ENCODE measurements at regions not wholly inside any gene's neighbourhood (a gene's known extent, or its start where the extent isn't known, plus 50 kb on each side); places are given as distances from the start of the nearest gene placed in this dataset.

- peaks cover 8% of the 10 kb centered on the region; the same call in 1 of the 2 replicates for H3K9me3 ChIP-seq (ENCODE audit: insufficient read depth, low read depth, low read length)
- H3K4me1 ChIP-seq (ENCODE audit: insufficient read depth, low read length, poor library complexity, severe bottlenecking), result no peaks in the 10 kb centered on the region
- no peaks in the 10 kb centered on the region for H3K9me2 ChIP-seq (replicated peaks; ENCODE audit: low read depth, low read length)
- no peaks in the 10 kb centered on the region for H3F3A ChIP-seq (ENCODE audit: low read depth)
- no peak overlapping the region for H3K9ac ChIP-seq (ENCODE audit: low read depth, low read length, poor library complexity, severe bottlenecking)
- H3K4me3 ChIP-seq (ENCODE audit: low read length, poor library complexity, severe bottlenecking), result no peak overlapping the region
- H4K20me1 ChIP-seq (ENCODE audit: insufficient read depth, low read length, poor library complexity, severe bottlenecking), result no peaks in the 10 kb centered on the region
- H3K36me3 ChIP-seq (ENCODE audit: insufficient read depth, low read length), result no peaks in the 10 kb centered on the region
- H2AFZ ChIP-seq (ENCODE audit: low read length), result no peak overlapping the region
- no peaks in the 10 kb centered on the region for H3K27me3 ChIP-seq (ENCODE audit: insufficient read depth, low read length, poor library complexity, severe bottlenecking)
- TF ChIP-seq EZH2phosphoT487 (IDR thresholded peaks at IDR 0.05; ENCODE audit: borderline replicate concordance) (no peak), CTCF (conservative IDR thresholded peaks at IDR 0.05; ENCODE audit: low read length) (no peak)
- H3K79me2 ChIP-seq (ENCODE audit: insufficient read depth, low read length), result no peaks in the 10 kb centered on the region
- no peak overlapping the region for H3K4me2 ChIP-seq (ENCODE audit: low read depth, low read length, poor library complexity, severe bottlenecking)
Observed at GRCh38 chr15:81981908-81982307, 63.9 kb downstream of the MEX3B start.

DNA sequence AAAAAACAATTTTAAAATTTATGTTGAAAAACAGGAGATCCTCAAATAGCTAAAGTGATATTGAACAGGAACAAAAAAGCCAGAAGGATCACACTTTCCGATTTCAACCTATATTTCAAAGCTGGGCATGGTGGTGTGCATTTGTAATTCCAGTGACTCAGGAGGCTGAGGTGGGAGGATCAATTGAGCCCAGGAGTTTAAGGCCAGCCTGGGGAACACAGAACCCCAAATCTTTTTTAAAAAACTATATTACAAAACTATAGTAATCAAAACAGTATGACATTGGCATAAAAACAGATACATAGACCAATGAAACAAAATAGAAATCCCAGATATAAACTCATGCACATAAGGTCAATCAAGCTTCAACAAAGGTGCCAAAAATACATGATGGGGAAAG is 68.4 kb downstream of the MEX3B start:
- H3K9me3 ChIP-seq (ENCODE audit: insufficient read depth, low read depth, low read length), result peaks cover 8% of the 10 kb centered on the region; the same call in 1 of the 2 replicates
- TF ChIP-seq CTCF (conservative IDR thresholded peaks at IDR 0.05; ENCODE audit: low read length) (no peak), EZH2phosphoT487 (IDR thresholded peaks at IDR 0.05; ENCODE audit: borderline replicate concordance) (no peak)
- H3K9me2 ChIP-seq (replicated peaks; ENCODE audit: low read depth, low read length), result no peaks in the 10 kb centered on the region
- no peaks in the 10 kb centered on the region for H4K20me1 ChIP-seq (ENCODE audit: insufficient read depth, low read length, poor library complexity, severe bottlenecking)
- H3K4me2 ChIP-seq (ENCODE audit: low read depth, low read length, poor library complexity, severe bottlenecking), result no peak overlapping the region
- no peak overlapping the region for H3K4me3 ChIP-seq (ENCODE audit: low read length, poor library complexity, severe bottlenecking)
- H3K79me2 ChIP-seq (ENCODE audit: insufficient read depth, low read length), result no peaks in the 10 kb centered on the region
- no peak overlapping the region for H3K9ac ChIP-seq (ENCODE audit: low read depth, low read length, poor library complexity, severe bottlenecking)
- no peaks in the 10 kb centered on the region for H3K27me3 ChIP-seq (ENCODE audit: insufficient read depth, low read length, poor library complexity, severe bottlenecking)
- no peak overlapping the region for H2AFZ ChIP-seq (ENCODE audit: low read length)
- H3K36me3 ChIP-seq (ENCODE audit: insufficient read depth, low read length), result no peaks in the 10 kb centered on the region
- H3F3A ChIP-seq (ENCODE audit: low read depth), result no peaks in the 10 kb centered on the region
- H3K4me1 ChIP-seq (ENCODE audit: insufficient read depth, low read length, poor library complexity, severe bottlenecking), result no peaks in the 10 kb centered on the region

DNA sequence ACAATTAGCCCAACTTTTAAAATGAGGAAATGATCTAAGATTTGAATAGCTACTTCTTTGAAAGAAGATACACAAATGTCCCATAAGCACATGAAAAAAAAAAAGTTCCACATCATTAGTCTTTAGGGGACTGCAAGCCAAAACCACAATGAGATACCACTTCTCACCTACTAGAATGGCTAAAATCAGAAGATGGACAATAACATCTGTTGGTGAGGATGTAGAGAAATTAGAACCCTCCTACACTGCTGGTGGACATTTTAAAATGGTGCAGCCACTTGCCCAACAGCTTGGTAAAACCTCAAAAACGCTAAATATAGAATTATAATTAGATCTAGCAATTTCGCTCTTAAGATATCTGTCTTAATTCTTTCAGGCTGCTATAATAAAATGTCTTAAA is 77.1 kb downstream of the MEX3B start:
- H3K9me2 ChIP-seq (replicated peaks; ENCODE audit: low read depth, low read length), result no peaks in the 10 kb centered on the region
- no peak overlapping the region for H2AFZ ChIP-seq (ENCODE audit: low read length)
- H3K79me2 ChIP-seq (ENCODE audit: insufficient read depth, low read length), result no peaks in the 10 kb centered on the region
- H3K4me1 ChIP-seq (ENCODE audit: insufficient read depth, low read length, poor library complexity, severe bottlenecking), result no peaks in the 10 kb centered on the region
- TF ChIP-seq CTCF (conservative IDR thresholded peaks at IDR 0.05; ENCODE audit: low read length), result no peak
- no peak for TF ChIP-seq EZH2phosphoT487 (IDR thresholded peaks at IDR 0.05; ENCODE audit: borderline replicate concordance)
- H3K36me3 ChIP-seq (ENCODE audit: insufficient read depth, low read length), result no peaks in the 10 kb centered on the region
- H3F3A ChIP-seq (ENCODE audit: low read depth), result no peaks in the 10 kb centered on the region
- H3K9me3 ChIP-seq (ENCODE audit: insufficient read depth, low read depth, low read length), result no peaks in the 10 kb centered on the region
- H3K4me3 ChIP-seq (ENCODE audit: low read length, poor library complexity, severe bottlenecking), result no peak overlapping the region
- H4K20me1 ChIP-seq (ENCODE audit: insufficient read depth, low read length, poor library complexity, severe bottlenecking), result no peaks in the 10 kb centered on the region
- H3K9ac ChIP-seq (ENCODE audit: low read depth, low read length, poor library complexity, severe bottlenecking), result no peak overlapping the region
- H3K4me2 ChIP-seq (ENCODE audit: low read depth, low read length, poor library complexity, severe bottlenecking), result no peak overlapping the region
- H3K27me3 ChIP-seq (ENCODE audit: insufficient read depth, low read length, poor library complexity, severe bottlenecking), result no peaks in the 10 kb centered on the region

Measured in Loucy (cell line).